Colonic mucosa (tissue), 4 donors: ENCODE measurements at regions not wholly inside any gene's neighbourhood (a gene's known extent, or its start where the extent isn't known, plus 50 kb on each side); places are given as distances from the start of the nearest gene placed in this dataset.
"Not testable (repeated sequence)": the region's sequence is repeated elsewhere in the genome, so short reads cannot be mapped to it uniquely, and the experiment has no call there.

Experiments
- DNase-seq: peaks from one replicate; pipeline ENCODE4 v3.0.0-alpha.2; 2020
- H3K27ac ChIP-seq: fragments of 200-600 bp; one replicate; pipeline ENCODE4 v1.8.0; 2021
- H3K27me3 ChIP-seq: fragments of 200-600 bp; one replicate; pipeline ENCODE4 v1.8.0; 2021
- H3K36me3 ChIP-seq: fragments of 200-600 bp; one replicate; pipeline ENCODE4 v1.8.0; 2021
- H3K4me1 ChIP-seq: fragments of 200-600 bp; one replicate; pipeline ENCODE4 v1.8.0; 2021; ENCODE audit warnings: mild to moderate bottlenecking
- H3K4me3 ChIP-seq: fragments of 200-600 bp; one replicate; pipeline ENCODE4 v1.8.0; 2021
- H3K9ac ChIP-seq, 2 donors: one replicate each; pipeline ENCODE4 v1.7.0; 2013; ENCODE audit warnings: control low read depth in 2 of 2, low read depth in 2 of 2, low read length in 2 of 2
- H3K9me3 ChIP-seq: fragments of 200-600 bp; one replicate; pipeline ENCODE4 v1.8.0; 2021
- CTCF ChIP-seq: fragments of 200-600 bp; IDR thresholded peaks from one replicate; pipeline ENCODE4 v1.8.0; 2022; ENCODE audit warnings: antibody characterized with exemption, mild to moderate bottlenecking
- intact Hi-C: fragments of 100-400 bp; cut with DNase I; formaldehyde crosslinking; loops from one replicate; pipeline ENCODE4 v1.14.1; 2022
- donor health status: healthy.
- donor health status: DM: no; HTN: no; CAD: no.
- donor health status: DM: no; HTN: no; CAD: no.

- Histone ChIP-seq H3K9me3 (no peaks in the 10 kb centered on the region), H3K9ac (no peak overlapping the region), H3K27me3 (no peaks in the 10 kb centered on the region), H3K4me3 (no peak overlapping the region), H3K36me3 (no peaks in the 10 kb centered on the region), H3K4me1 (no peaks in the 10 kb centered on the region), H3K27ac (no peak overlapping the region)
- TF ChIP-seq CTCF, result no peak
- no peak for DNase-seq
- intact Hi-C loops, result no loop called here
These were observed 95.7 kb upstream of the ATXN3L start for GRCh38 chrX:13415509-13415908.

GRCh38 chrX:13414006-13414647, 94.3 kb upstream of the ATXN3L start:
- intact Hi-C loops, result no loop called here
- H3K36me3 ChIP-seq, result no peaks in the 10 kb centered on the region
- H3K9ac ChIP-seq, result no peak overlapping the region
- DNase-seq, result no peak
- TF ChIP-seq CTCF, result no peak
- H3K27ac ChIP-seq, result no peak overlapping the region
- no peak overlapping the region for H3K4me3 ChIP-seq
- no peaks in the 10 kb centered on the region for H3K4me1 ChIP-seq
- no peaks in the 10 kb centered on the region for H3K9me3 ChIP-seq
- no peaks in the 10 kb centered on the region for H3K27me3 ChIP-seq

DNA sequence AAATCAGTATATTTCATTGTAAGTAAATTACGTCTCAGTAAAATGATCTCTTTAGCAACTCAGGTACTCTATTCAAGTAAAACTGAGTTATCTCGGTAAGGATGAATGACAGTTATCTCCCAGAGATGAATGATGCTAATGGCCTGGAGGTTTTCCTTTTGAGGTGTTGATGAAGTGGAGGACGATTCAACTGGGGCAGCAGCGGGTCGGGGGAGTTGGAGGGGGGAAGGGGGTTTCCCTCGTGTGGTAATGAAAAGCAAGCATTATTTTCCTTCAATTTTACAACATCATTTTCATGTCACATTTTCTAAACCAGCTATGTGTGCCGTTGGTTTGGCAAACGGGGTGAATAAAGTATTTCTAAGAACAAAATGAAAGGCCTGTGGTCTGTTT, 92.4 kb upstream of the ATXN3L start:
- no peak for DNase-seq
- H3K27ac ChIP-seq, result no peak overlapping the region
- no peak overlapping the region for H3K4me3 ChIP-seq
- H3K9me3 ChIP-seq, result no peaks in the 10 kb centered on the region
- no peaks in the 10 kb centered on the region for H3K4me1 ChIP-seq
- H3K27me3 ChIP-seq, result no peaks in the 10 kb centered on the region
- intact Hi-C loops, result no loop called here
- no peak overlapping the region for H3K9ac ChIP-seq
- no peaks in the 10 kb centered on the region for H3K36me3 ChIP-seq
- TF ChIP-seq CTCF, result no peak

- H3K9ac ChIP-seq, result no peak overlapping the region
- no peak overlapping the region for H3K4me3 ChIP-seq
- no peak for DNase-seq
- H3K36me3 ChIP-seq, result no peaks in the 10 kb centered on the region
- no peaks in the 10 kb centered on the region for H3K27me3 ChIP-seq
- no peak for TF ChIP-seq CTCF
- no peaks in the 10 kb centered on the region for H3K4me1 ChIP-seq
- intact Hi-C loops, result no loop called here
- H3K9me3 ChIP-seq, result no peaks in the 10 kb centered on the region
- no peak overlapping the region for H3K27ac ChIP-seq
These were observed 91.8 kb upstream of the ATXN3L start for GRCh38 chrX:13411496-13412207.

DNA sequence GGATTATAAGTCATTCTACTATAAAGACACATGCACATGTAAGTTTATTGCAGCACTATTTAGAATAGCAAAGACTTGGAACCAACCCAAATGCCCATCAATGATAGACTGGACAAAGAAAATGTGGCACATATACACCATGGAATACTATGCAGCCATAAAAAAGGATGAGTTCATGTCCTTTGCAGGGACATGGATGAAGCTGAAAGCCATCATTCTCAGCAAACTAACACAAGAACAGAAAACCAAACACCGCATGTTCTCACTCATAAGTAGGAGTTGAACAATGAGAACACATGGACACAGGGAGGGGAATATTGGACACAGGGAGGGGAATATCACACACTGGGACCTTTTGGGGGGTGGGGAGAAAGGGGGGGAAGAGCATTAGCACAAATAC, 88.7 kb upstream of the ATXN3L start:
- H3K27me3 ChIP-seq, H3K27ac ChIP-seq, H3K4me3 ChIP-seq, H3K9ac ChIP-seq, H3K4me1 ChIP-seq, H3K9me3 ChIP-seq, DNase-seq, intact Hi-C loops, H3K36me3 ChIP-seq: not testable (repeated sequence)

- H3K9ac ChIP-seq, H3K27me3 ChIP-seq, H3K36me3 ChIP-seq, intact Hi-C loops, H3K9me3 ChIP-seq, H3K27ac ChIP-seq, DNase-seq, H3K4me3 ChIP-seq, H3K4me1 ChIP-seq: not testable (repeated sequence)
These were observed 84.9 kb upstream of the ATXN3L start for GRCh38 chrX:13404777-13405176.
